Activated CD4-positive, alpha-beta T cell treated with anti-CD3 and anti-CD28 coated beads, Interleukin-2, amount 50 U/mL, for 1 hour (primary cell): ENCODE measurements at regions not wholly inside any gene's neighbourhood (a gene's known extent, or its start where the extent isn't known, plus 50 kb on each side); places are given as distances from the start of the nearest gene placed in this dataset.
"Not testable (repeated sequence)": the region's sequence is repeated elsewhere in the genome, so short reads cannot be mapped to it uniquely, and the experiment has no call there.

ENCODE experiments used
- DNase-seq: peaks from one replicate; pipeline ENCODE4 v3.0.0-alpha.2; 2020

DNA sequence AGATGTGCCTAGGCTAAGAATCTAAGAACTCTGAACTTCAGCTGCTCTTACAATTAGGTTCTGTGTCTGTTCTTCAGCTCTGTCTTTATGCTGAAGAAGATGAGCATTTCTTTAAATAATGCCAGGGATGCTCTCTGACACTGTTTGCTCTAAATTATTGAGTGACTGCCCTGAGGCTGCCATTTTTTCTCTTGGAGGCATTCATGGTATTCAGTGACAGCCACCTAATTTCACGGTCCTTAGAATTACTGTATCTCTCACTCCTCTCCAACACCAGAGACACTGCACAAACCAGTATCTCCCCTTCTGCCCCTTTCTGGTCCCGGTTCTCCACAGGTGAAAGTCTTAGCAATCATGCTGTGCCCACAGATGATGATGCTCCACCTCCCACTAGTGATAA lies 123.6 kb upstream of the MPHOSPH6 start:
- no peak for DNase-seq

DNA sequence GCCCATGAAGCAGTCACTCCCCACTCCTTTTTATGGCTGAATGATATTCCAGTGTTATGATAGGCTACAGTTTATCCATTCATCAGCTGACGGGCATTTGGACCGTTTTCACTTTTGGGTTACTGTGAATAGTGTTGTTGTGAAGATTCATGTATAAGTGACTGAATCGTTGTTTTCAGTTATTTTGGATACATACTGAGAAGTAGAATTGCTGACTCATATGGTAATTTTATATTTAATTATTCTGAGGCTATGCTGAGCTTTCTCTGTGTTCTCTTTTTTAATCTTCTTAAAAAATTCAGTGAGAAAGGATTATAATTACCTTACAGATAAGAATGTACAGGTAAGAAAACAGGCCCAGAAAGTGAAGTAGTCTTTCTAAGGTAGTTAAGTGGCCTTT lies 117.9 kb upstream of the MPHOSPH6 start:
- DNase-seq: no peak

- no peak for DNase-seq
Measured at GRCh38 chr16:82282662-82283061, 112.6 kb upstream of the MPHOSPH6 start.

DNA sequence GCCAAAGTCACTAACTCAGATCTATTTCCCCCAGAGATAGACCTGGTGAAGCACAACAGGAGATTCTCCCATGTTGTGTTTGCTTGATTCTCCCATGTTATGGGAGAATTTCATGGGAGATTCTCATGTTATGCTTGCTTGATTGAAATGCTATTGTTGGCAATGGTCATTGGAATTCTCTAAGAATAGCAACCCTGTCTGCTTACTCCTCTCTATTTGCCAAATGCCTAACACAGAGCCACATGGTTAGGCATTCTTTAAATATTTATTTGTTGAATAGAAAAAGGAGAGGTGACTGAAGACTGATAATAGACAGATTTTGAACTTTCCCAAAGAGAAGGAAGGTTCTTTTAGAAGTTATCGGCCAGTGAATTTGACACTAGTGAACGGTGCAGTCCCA lies 111.5 kb upstream of the MPHOSPH6 start:
- no peak for DNase-seq

- no peak for DNase-seq
Measured at GRCh38 chr16:82280867-82281266, 110.8 kb upstream of the MPHOSPH6 start.

GRCh38 chr16:82275349-82275748 lies 105.3 kb upstream of the MPHOSPH6 start:
- DNase-seq: not testable (repeated sequence)

- no peak for DNase-seq
Measured at GRCh38 chr16:82271636-82272035, 101.6 kb upstream of the MPHOSPH6 start.

DNA sequence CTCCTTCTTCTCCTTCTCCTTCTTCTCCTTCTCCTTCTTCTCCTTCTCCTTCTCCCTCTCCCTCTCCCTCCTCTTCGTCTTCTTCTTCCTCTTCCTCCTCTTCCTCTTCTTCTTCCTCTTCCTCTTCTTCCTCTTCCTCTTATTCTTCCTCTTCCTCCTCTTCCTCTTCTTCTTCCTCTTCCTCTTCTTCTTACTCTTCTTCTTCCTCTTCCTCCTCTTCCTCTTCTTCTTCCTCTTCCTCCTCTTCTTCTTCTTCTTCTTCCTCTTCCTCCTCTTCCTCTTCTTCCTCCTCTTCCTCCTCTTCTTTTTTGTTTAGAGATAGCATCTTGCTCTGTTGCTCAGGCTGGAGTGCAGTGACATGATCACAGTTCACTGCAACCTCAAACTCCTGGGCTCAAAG lies 97.7 kb upstream of the MPHOSPH6 start:
- not testable (repeated sequence) for DNase-seq

DNA sequence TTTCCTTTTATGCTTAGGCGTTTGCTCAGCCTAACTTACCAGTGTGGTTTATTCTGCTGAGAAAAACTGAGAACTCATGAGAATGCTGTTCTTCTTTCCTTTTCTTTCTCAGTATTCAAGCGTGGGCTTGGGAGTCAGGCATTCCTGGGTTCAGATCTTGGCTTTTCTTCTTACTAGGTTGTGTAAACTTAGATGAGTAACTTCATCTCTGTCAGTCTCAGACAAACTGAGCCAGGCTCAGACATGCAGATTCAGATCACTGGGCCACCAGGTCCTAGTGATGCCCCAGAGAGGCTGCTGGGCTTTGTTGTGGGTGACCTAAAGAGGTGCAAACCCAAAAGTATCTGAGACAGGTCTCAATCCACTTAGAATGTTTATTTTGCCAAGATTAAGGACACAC lies 95.8 kb upstream of the MPHOSPH6 start:
- no peak for DNase-seq

DNA sequence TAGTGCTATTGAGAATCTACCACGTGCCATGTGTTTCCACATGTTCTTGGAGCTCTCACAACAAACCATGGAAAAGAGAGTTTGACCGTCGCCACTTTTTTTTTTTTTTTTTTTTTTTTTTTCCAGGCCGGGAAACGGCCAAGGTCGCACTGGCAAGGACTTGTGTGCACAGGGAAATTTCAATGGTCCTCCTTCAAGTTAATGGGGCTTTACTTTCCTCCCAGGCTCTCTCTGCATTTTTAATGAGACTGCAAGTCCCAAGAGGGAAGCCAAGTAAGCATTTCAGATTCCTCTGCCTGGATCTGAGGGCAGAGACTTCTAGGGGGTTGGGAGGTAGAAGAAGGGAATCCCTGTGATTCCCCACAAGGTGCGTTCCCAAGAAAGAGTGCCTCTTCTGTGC lies 94.7 kb upstream of the MPHOSPH6 start:
- no peak for DNase-seq

- DNase-seq: peak; percentile 26
Measured at GRCh38 chr16:82263521-82264143, 93.6 kb upstream of the MPHOSPH6 start.

DNA sequence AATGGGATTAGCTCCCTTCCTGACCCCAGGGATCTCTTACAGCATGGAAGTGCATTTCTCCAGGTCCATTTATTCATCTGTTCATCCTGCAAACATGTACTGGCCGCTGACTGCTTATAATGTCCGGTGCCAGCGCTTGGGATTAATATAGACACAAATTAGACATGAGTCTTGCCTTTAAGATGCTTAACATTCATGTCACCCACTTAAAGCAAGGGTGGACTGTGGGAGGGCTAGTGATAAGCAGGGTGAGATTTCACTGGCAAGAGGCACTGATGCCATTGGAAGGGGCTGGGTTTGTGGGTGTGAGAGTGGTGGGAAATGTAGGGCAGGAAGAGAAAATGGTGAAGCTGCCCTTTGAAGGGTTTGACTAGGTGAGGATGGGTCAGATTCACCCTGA lies 92.2 kb upstream of the MPHOSPH6 start:
- no peak for DNase-seq

DNA sequence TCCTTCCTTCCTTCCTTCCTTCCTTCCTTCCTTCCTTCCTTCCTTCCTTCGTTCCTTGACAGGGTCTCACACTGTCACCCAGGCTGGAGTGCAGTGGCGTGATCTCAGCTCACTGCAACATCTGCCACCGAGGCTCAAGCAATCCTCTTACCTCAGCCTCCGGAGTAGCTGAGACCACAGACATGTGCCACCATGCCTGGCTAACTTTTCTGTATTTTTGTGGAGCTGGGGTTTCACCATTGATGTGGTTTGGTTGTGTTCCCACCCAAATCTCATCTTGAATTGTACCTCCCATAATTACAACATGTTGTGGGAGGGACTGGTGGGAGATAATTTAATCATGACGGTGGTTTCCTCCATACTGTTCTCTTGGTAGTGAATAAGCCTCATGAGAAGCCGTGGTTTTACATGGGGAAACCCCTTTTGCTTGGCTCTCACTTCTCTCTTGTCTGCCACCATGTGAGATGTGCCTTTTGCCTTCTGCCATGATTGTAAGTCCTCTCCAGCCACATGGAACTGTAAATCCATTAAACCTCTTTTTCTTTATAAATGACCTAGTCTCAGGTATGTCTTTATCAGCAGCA lies 90.3 kb upstream of the MPHOSPH6 start:
- DNase-seq: no peak

GRCh38 chr16:82259731-82260130 lies 89.7 kb upstream of the MPHOSPH6 start:
- no peak for DNase-seq

GRCh38 chr16:82257990-82258389 lies 88.0 kb upstream of the MPHOSPH6 start:
- DNase-seq: no peak

- no peak for DNase-seq
Measured at GRCh38 chr16:82252582-82252981, 82.6 kb upstream of the MPHOSPH6 start.

DNA sequence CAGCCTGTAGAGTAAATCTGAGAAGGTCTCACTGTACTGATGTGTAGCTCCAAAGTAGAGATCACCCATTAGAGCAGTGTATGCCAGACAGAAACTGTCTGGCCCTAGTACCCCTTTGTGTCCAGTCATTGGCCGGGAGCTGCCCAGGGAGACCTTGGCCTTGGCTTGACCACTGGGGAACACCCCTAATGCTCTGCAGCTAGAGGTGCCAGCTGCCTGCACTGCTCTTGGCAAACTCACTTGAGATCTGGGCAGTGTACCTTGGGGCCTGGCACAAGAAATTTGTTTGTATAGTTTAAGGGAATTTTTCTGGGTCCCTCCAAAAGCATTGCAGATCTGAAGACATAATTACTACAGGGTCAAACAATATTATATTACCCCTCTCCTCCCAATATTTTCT lies 78.7 kb upstream of the MPHOSPH6 start:
- no peak for DNase-seq

DNA sequence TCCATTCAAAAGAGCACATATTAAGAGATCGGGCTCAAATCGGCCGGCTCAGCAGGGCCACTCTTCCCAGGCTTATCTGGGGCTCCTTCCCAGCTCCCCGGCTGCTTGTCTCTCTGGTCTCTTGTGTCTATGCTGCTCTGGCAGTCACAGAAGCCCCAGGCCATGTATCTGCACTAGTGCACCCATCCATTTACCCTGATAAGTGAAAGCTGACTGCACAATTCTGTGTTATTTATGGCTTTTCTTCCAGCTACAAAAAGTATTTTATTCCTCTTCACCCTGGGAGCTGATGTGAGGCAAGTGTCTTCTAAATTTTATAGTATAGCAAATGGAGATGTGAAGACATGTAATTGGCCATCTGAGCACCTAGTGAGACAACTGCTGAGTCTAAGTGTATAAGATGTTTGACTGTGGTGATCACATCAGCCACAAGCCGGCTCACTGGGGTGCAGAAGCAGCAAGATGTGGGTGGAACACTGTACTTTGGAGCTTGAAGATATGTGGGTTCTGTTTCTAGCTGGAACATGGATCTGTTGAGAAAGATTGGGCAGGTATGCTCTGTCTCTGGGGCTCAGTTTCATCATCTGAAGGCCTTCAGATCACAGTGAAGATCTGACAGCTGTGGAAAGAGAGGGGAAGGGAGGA lies 78.1 kb upstream of the MPHOSPH6 start:
- no peak for DNase-seq

GRCh38 chr16:82242201-82242600 lies 72.2 kb upstream of the MPHOSPH6 start:
- no peak for DNase-seq

GRCh38 chr16:82241469-82242052 lies 71.5 kb upstream of the MPHOSPH6 start:
- DNase-seq: no peak

GRCh38 chr16:82240111-82240510 lies 70.1 kb upstream of the MPHOSPH6 start:
- DNase-seq: no peak

GRCh38 chr16:82236875-82237274 lies 66.9 kb upstream of the MPHOSPH6 start:
- DNase-seq: no peak

DNA sequence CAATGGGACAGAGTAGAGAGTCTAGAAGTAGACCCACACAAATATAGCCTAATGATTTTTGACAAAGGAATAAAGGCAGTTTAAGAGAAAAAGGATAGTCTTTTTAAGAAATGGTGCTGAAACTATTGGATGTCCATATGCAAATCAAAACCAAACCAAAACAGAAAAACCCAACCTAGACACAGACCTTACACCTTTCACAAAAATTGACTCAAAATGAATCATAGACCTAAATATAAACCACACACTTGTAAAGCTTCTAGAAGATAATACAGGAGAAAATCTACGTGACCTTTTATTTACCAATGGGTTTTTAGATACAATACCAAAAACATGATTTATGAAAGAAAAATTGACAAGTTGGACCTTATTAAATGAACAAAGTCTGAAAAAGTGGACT lies 66.4 kb upstream of the MPHOSPH6 start:
- DNase-seq: no peak

GRCh38 chr16:82232806-82233205 lies 62.8 kb upstream of the MPHOSPH6 start:
- no peak for DNase-seq
